ENCODE measurements at regions not wholly inside any gene's neighbourhood (a gene's known extent, or its start where the extent isn't known, plus 50 kb on each side); places are given as distances from the start of the nearest gene placed in this dataset.
A peak's percentile ranks its signal among the peaks of the same experiment; 100 is the strongest.

DNA sequence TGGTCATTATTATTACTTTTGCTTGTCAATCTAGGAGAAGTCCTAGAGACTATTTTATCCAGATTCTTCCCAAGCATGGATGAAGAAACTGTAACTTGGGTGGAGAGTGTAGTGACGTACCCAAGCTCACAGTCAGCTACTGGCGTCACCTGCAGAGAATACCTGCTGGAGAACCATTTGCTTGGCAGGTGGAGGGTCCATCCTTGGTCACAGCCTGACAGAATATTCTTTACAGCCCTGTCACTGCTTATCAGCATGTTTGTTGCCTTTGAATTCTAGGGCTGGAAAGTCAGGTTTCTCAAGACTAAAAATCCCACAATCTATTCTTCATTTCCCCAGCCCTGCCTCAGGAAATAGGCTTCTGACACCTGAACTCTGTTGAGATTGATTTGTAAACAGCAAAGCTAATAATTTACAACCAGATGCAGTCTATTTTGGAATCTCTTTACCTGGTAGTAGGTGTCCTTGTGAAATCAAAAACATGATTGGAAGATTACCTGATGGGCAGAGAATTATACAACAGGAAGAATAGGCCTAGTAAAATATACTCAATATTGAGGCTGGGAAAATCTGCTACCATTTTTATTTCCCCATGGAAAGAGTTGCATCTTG lies 100.4 kb upstream of the ZNF644 start:
- intact Hi-C loops (cut with micrococcal nuclease) = no loop called here
- no CpG with 5 or more reads among the region's 2 CpGs for WGBS (ENCODE audit: insufficient coverage)

DNA sequence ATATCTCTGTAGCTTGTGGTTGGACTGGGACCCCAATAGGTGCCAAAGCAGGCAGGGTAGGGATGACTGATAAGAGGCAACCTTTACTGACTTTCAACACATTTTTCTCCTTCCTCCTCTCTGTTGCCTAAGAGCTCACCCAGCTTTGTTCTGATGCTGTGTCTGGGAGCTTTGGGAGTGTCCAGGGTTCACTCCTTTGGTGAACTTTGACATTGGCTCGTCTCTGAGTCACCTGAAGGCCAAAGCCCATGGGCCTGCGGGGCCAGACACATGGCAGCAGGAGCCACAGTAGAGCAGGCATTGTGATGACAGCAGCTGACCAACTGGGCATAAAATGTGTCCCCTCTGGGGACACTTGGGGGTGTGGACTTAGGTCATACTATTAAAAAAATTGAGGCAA lies 99.5 kb upstream of the ZNF644 start:
- Histone ChIP-seq H3K9ac (ENCODE audit: insufficient read depth, low read length, poor library complexity, severe bottlenecking) (no peak overlapping the region), H3K27me3 (ENCODE audit: control insufficient read depth in 2 of 2, insufficient read depth in 2 of 2, low read length in 2 of 2) (no peaks in the 10 kb centered on the region), H3K27ac (ENCODE audit: low read depth in 1 of 2, low read length in 2 of 2) (no peak overlapping the region), H3K9me3 (replicated peaks in 1 of 2; ENCODE audit: control insufficient read depth in 1 of 2, insufficient read depth in 1 of 2, low read length in 2 of 2) (no peaks in the 10 kb centered on the region), H3K36me3 (replicated peaks in 1 of 2; ENCODE audit: control insufficient read depth in 1 of 2, insufficient read depth in 2 of 2, low read length in 2 of 2) (no peaks in the 10 kb centered on the region), H4K20me1 (ENCODE audit: insufficient read depth, low read length) (no peaks in the 10 kb centered on the region), H3K4me2 (replicated peaks; ENCODE audit: extremely low read depth, low read length, poor library complexity, severe bottlenecking) (no peak overlapping the region), H3K4me3 (replicated peaks in 1 of 3; ENCODE audit: low read depth in 2 of 3, low read length in 3 of 3) (no peak overlapping the region), H2AFZ (ENCODE audit: insufficient read depth, low read depth, low read length, poor library complexity, severe bottlenecking) (no peak overlapping the region), H3K79me2 (ENCODE audit: insufficient read depth, low read length) (no peaks in the 10 kb centered on the region), H3K4me1 (ENCODE audit: control insufficient read depth in 1 of 2, insufficient read depth in 2 of 2, low read length in 2 of 2) (no peaks in the 10 kb centered on the region)
- Mint-ChIP-seq H3K27me3 (ENCODE audit: low read depth in 3 of 3) (peaks cover 0 to 1% (median 0%) of the 10 kb centered on the region in 3 donors), H3K36me3 (no peaks in the 10 kb centered on the region), H3K9me3 (peaks cover 0 to 2% (median 0%) of the 10 kb centered on the region in 7 donors), H3K4me1 (peaks cover 8% of the 10 kb centered on the region), H3K4me3 (no peak overlapping the region), H3K27ac (peak overlapping the region in 1 of 7 donors; percentile 15)
- TF ChIP-seq, protein P1, sequence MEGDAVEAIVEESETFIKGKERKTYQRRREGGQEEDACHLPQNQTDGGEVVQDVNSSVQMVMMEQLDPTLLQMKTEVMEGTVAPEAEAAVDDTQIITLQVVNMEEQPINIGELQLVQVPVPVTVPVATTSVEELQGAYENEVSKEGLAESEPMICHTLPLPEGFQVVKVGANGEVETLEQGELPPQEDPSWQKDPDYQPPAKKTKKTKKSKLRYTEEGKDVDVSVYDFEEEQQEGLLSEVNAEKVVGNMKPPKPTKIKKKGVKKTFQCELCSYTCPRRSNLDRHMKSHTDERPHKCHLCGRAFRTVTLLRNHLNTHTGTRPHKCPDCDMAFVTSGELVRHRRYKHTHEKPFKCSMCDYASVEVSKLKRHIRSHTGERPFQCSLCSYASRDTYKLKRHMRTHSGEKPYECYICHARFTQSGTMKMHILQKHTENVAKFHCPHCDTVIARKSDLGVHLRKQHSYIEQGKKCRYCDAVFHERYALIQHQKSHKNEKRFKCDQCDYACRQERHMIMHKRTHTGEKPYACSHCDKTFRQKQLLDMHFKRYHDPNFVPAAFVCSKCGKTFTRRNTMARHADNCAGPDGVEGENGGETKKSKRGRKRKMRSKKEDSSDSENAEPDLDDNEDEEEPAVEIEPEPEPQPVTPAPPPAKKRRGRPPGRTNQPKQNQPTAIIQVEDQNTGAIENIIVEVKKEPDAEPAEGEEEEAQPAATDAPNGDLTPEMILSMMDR (IDR thresholded peaks at IDR 0.05) = no peak
- intact Hi-C loops (cut with micrococcal nuclease) = no loop called here
- WGBS (ENCODE audit: insufficient coverage) = 96% methylated on average over 2 of the region's 2 CpGs
- DNase-seq = no peak

More for the DNA sequence above, 100.4 kb upstream of the ZNF644 start:
- no peak overlapping the region for H3K27ac Mint-ChIP-seq
- no peaks in the 10 kb centered on the region for H3K27me3 Mint-ChIP-seq (ENCODE audit: low read depth in 3 of 3)
- TF ChIP-seq, protein P1 (IDR thresholded peaks at IDR 0.05) = no peak
- DNase-seq = no peak
- Histone ChIP-seq H3K9ac (ENCODE audit: insufficient read depth, low read length, poor library complexity, severe bottlenecking) (no peak overlapping the region), H2AFZ (ENCODE audit: insufficient read depth, low read depth, low read length, poor library complexity, severe bottlenecking) (no peak overlapping the region), H3K4me3 (replicated peaks in 1 of 3; ENCODE audit: low read depth in 2 of 3, low read length in 3 of 3) (no peak overlapping the region), H4K20me1 (ENCODE audit: insufficient read depth, low read length) (no peaks in the 10 kb centered on the region), H3K79me2 (ENCODE audit: insufficient read depth, low read length) (no peaks in the 10 kb centered on the region), H3K36me3 (replicated peaks in 1 of 2; ENCODE audit: control insufficient read depth in 1 of 2, insufficient read depth in 2 of 2, low read length in 2 of 2) (no peaks in the 10 kb centered on the region), H3K27ac (ENCODE audit: low read depth in 1 of 2, low read length in 2 of 2) (no peak overlapping the region), H3K4me2 (replicated peaks; ENCODE audit: extremely low read depth, low read length, poor library complexity, severe bottlenecking) (no peak overlapping the region), H3K9me3 (replicated peaks in 1 of 2; ENCODE audit: control insufficient read depth in 1 of 2, insufficient read depth in 1 of 2, low read length in 2 of 2) (no peaks in the 10 kb centered on the region), H3K27me3 (ENCODE audit: control insufficient read depth in 2 of 2, insufficient read depth in 2 of 2, low read length in 2 of 2) (no peaks in the 10 kb centered on the region), H3K4me1 (ENCODE audit: control insufficient read depth in 1 of 2, insufficient read depth in 2 of 2, low read length in 2 of 2) (no peaks in the 10 kb centered on the region)
- peaks cover 8% of the 10 kb centered on the region for H3K4me1 Mint-ChIP-seq
- no peak overlapping the region for H3K4me3 Mint-ChIP-seq
- H3K9me3 Mint-ChIP-seq = peaks cover 0 to 2% (median 0%) of the 10 kb centered on the region in 7 donors
- H3K36me3 Mint-ChIP-seq = no peaks in the 10 kb centered on the region
